HUES64 (cell line): ENCODE measurements at regions not wholly inside any gene's neighbourhood (a gene's known extent, or its start where the extent isn't known, plus 50 kb on each side); places are given as distances from the start of the nearest gene placed in this dataset.
"Not testable (repeated sequence)": the region's sequence is repeated elsewhere in the genome, so short reads cannot be mapped to it uniquely, and the experiment has no call there.

ENCODE experiments used
- H3K27ac ChIP-seq: 2 replicates; pipeline ENCODE4 v1.7.0; 2013; ENCODE audit warnings: low read depth, low read length, inconsistent platforms
- H3K27me3 ChIP-seq: 2 replicates; pipeline ENCODE4 v1.6.1; 2013; ENCODE audit warnings: mild to moderate bottlenecking, low read length; ENCODE audit not compliant: insufficient read depth
- H3K36me3 ChIP-seq: 2 replicates; pipeline ENCODE4 v1.6.1; 2013; ENCODE audit warnings: mild to moderate bottlenecking, low read length; ENCODE audit not compliant: insufficient read depth
- H3K4me1 ChIP-seq: 2 replicates; pipeline ENCODE4 v1.6.1; 2013; ENCODE audit warnings: mild to moderate bottlenecking, low read length, moderate library complexity; ENCODE audit not compliant: insufficient read depth
- H3K4me3 ChIP-seq: 2 replicates; pipeline ENCODE4 v1.5.1; 2013; ENCODE audit warnings: mild to moderate bottlenecking, low read length, moderate library complexity
- H3K9ac ChIP-seq: 2 replicates; pipeline ENCODE4 v1.6.1; 2013; ENCODE audit warnings: mild to moderate bottlenecking, low read depth, low read length
- H3K9me3 ChIP-seq: 2 replicates; pipeline ENCODE4 v1.6.1; 2013; ENCODE audit warnings: low read depth, low read length; ENCODE audit not compliant: insufficient read depth
- WGBS: fragments of 150-250, 120-280 bp; methylation state at CpG from one replicate; pipeline ENCODE4 v1.1.7; 2013; ENCODE audit warnings: missing lambda C conversion rate; 5-methylcytosine and 5-hydroxymethylcytosine counted together

GRCh38 chr6:67811239-67812037 is 823.6 kb upstream of the ADGRB3 start:
- Histone ChIP-seq H3K9ac (no peak overlapping the region), H3K27me3 (no peaks in the 10 kb centered on the region), H3K27ac (no peak overlapping the region), H3K9me3 (peaks cover 35% of the 10 kb centered on the region), H3K4me3 (no peak overlapping the region), H3K4me1 (no peaks in the 10 kb centered on the region), H3K36me3 (no peaks in the 10 kb centered on the region)
- 91% methylated on average over 3 of the region's 3 CpGs for WGBS

- WGBS: 91% methylated on average over 4 of the region's 5 CpGs
Observed at GRCh38 chr6:67804808-67805207, 830.3 kb upstream of the ADGRB3 start.

GRCh38 chr6:67802771-67803170 is 832.3 kb upstream of the ADGRB3 start:
- no peaks in the 10 kb centered on the region for H3K27me3 ChIP-seq
- H3K9me3 ChIP-seq: no peaks in the 10 kb centered on the region
- H3K4me3 ChIP-seq: no peak overlapping the region
- H3K9ac ChIP-seq: no peak overlapping the region
- H3K36me3 ChIP-seq: no peaks in the 10 kb centered on the region
- no peaks in the 10 kb centered on the region for H3K4me1 ChIP-seq
- no peak overlapping the region for H3K27ac ChIP-seq

More at GRCh38 chr6:67804808-67805207, 830.3 kb upstream of the ADGRB3 start:
- H3K4me1 ChIP-seq, H3K9ac ChIP-seq, H3K9me3 ChIP-seq, H3K27me3 ChIP-seq, H3K27ac ChIP-seq, H3K4me3 ChIP-seq, H3K36me3 ChIP-seq: not testable (repeated sequence)

GRCh38 chr6:67792996-67793395 is 842.1 kb upstream of the ADGRB3 start:
- Histone ChIP-seq H3K4me1 (peaks cover 6% of the 10 kb centered on the region; the same call in 1 of the 2 replicates), H3K27ac (no peak overlapping the region), H3K9me3 (no peaks in the 10 kb centered on the region), H3K36me3 (no peaks in the 10 kb centered on the region), H3K9ac (no peak overlapping the region), H3K27me3 (no peaks in the 10 kb centered on the region), H3K4me3 (no peak overlapping the region)
- WGBS: 91% methylated on average over 2 of the region's 2 CpGs

GRCh38 chr6:67790569-67790968 is 844.5 kb upstream of the ADGRB3 start:
- Histone ChIP-seq H3K27me3 (no peaks in the 10 kb centered on the region), H3K9ac (no peak overlapping the region), H3K36me3 (no peaks in the 10 kb centered on the region), H3K4me3 (no peak overlapping the region), H3K9me3 (no peaks in the 10 kb centered on the region), H3K27ac (no peak overlapping the region), H3K4me1 (peaks cover 5% of the 10 kb centered on the region; the same call in 1 of the 2 replicates)
- WGBS: 92% methylated on average over 1 of the region's 1 CpG

GRCh38 chr6:67787119-67787518 is 848.0 kb upstream of the ADGRB3 start:
- no CpG with 5 or more reads among the region's 1 CpG for WGBS

GRCh38 chr6:67779876-67780275 is 855.2 kb upstream of the ADGRB3 start:
- H3K4me1 ChIP-seq: no peaks in the 10 kb centered on the region
- no peaks in the 10 kb centered on the region for H3K36me3 ChIP-seq
- H3K4me3 ChIP-seq: no peak overlapping the region
- WGBS: 100% methylated on average over 2 of the region's 3 CpGs
- no peaks in the 10 kb centered on the region for H3K27me3 ChIP-seq
- H3K9me3 ChIP-seq: no peaks in the 10 kb centered on the region
- no peak overlapping the region for H3K27ac ChIP-seq
- no peak overlapping the region for H3K9ac ChIP-seq

More at GRCh38 chr6:67787119-67787518, 848.0 kb upstream of the ADGRB3 start:
- H3K4me3 ChIP-seq, H3K27ac ChIP-seq, H3K9ac ChIP-seq, H3K9me3 ChIP-seq, H3K4me1 ChIP-seq, H3K36me3 ChIP-seq, H3K27me3 ChIP-seq: not testable (repeated sequence)

- Histone ChIP-seq H3K9me3 (no peaks in the 10 kb centered on the region), H3K27me3 (no peaks in the 10 kb centered on the region), H3K4me3 (no peak overlapping the region), H3K27ac (no peak overlapping the region), H3K36me3 (no peaks in the 10 kb centered on the region), H3K4me1 (no peaks in the 10 kb centered on the region), H3K9ac (no peak overlapping the region)
- WGBS: no CpG with 5 or more reads among the region's 1 CpG
Observed at GRCh38 chr6:67775333-67775732, 859.7 kb upstream of the ADGRB3 start.

GRCh38 chr6:67768972-67769371 is 866.1 kb upstream of the ADGRB3 start:
- no peak overlapping the region for H3K9ac ChIP-seq
- no peaks in the 10 kb centered on the region for H3K4me1 ChIP-seq
- no peaks in the 10 kb centered on the region for H3K9me3 ChIP-seq
- no peaks in the 10 kb centered on the region for H3K36me3 ChIP-seq
- H3K27ac ChIP-seq: no peak overlapping the region
- no peaks in the 10 kb centered on the region for H3K27me3 ChIP-seq
- H3K4me3 ChIP-seq: no peak overlapping the region

GRCh38 chr6:67767046-67767822 is 867.8 kb upstream of the ADGRB3 start:
- H3K9ac ChIP-seq, H3K9me3 ChIP-seq, H3K27ac ChIP-seq, H3K4me1 ChIP-seq, H3K36me3 ChIP-seq, H3K4me3 ChIP-seq, H3K27me3 ChIP-seq: not testable (repeated sequence)
- 100% methylated on average over 3 of the region's 4 CpGs for WGBS

- no CpG with 5 or more reads among the region's 1 CpG for WGBS
- Histone ChIP-seq H3K27ac (no peak overlapping the region), H3K4me1 (no peaks in the 10 kb centered on the region), H3K9ac (no peak overlapping the region), H3K27me3 (no peaks in the 10 kb centered on the region), H3K36me3 (no peaks in the 10 kb centered on the region), H3K9me3 (no peaks in the 10 kb centered on the region), H3K4me3 (no peak overlapping the region)
Observed at GRCh38 chr6:67766057-67766456, 869.0 kb upstream of the ADGRB3 start.
